GM03348 (cell line): ENCODE measurements at regions not wholly inside any gene's neighbourhood (a gene's known extent, or its start where the extent isn't known, plus 50 kb on each side); places are given as distances from the start of the nearest gene placed in this dataset.

Source experiments
- DNase-seq: peaks from one replicate; pipeline ENCODE4 v3.0.0; 2012; ENCODE audit warnings: low spot score

- DNase-seq = peak; percentile 23
Measured at GRCh38 chr3:115325539-115325938, 178.5 kb upstream of the ZBTB20 start.

- peak; percentile 40 for DNase-seq
Measured at GRCh38 chr3:115330430-115330829, 183.3 kb upstream of the ZBTB20 start.

- no peak for DNase-seq
Measured at GRCh38 chr3:115332998-115333397, 185.9 kb upstream of the ZBTB20 start.

GRCh38 chr3:115336836-115337235 is 189.7 kb upstream of the ZBTB20 start:
- no peak for DNase-seq

- DNase-seq = no peak
Measured at GRCh38 chr3:115340586-115340985, 193.5 kb upstream of the ZBTB20 start.

GRCh38 chr3:115341208-115341607 is 194.1 kb upstream of the ZBTB20 start:
- peak; percentile 68 for DNase-seq

GRCh38 chr3:115347737-115348136 is 200.6 kb upstream of the ZBTB20 start:
- DNase-seq = no peak

- DNase-seq = no peak
Measured at GRCh38 chr3:115348412-115348811, 201.3 kb upstream of the ZBTB20 start.

- DNase-seq = no peak
Measured at GRCh38 chr3:115348951-115349745, 202.1 kb upstream of the ZBTB20 start.

- DNase-seq = no peak
Measured at GRCh38 chr3:115350606-115351005, 203.5 kb upstream of the ZBTB20 start.

GRCh38 chr3:115351193-115351592 is 204.1 kb upstream of the ZBTB20 start:
- DNase-seq = no peak

- no peak for DNase-seq
Measured at GRCh38 chr3:115354010-115354409, 206.9 kb upstream of the ZBTB20 start.

GRCh38 chr3:115357456-115357855 is 210.4 kb upstream of the ZBTB20 start:
- no peak for DNase-seq

GRCh38 chr3:115359536-115359935 is 212.4 kb upstream of the ZBTB20 start:
- DNase-seq = no peak

- no peak for DNase-seq
Measured at GRCh38 chr3:115361806-115362205, 214.7 kb upstream of the ZBTB20 start.

- DNase-seq = no peak
Measured at GRCh38 chr3:115363071-115363470, 216.0 kb upstream of the ZBTB20 start.

GRCh38 chr3:115369021-115369420 is 221.9 kb upstream of the ZBTB20 start:
- DNase-seq = no peak

- no peak for DNase-seq
Measured at GRCh38 chr3:115375362-115375761, 228.3 kb upstream of the ZBTB20 start.

- no peak for DNase-seq
Measured at GRCh38 chr3:115380883-115381572, 233.9 kb upstream of the ZBTB20 start.

GRCh38 chr3:115381573-115381912 is 234.5 kb upstream of the ZBTB20 start:
- DNase-seq = no peak

GRCh38 chr3:115381931-115382330 is 234.8 kb upstream of the ZBTB20 start:
- DNase-seq = no peak

GRCh38 chr3:115384381-115384780 is 237.3 kb upstream of the ZBTB20 start:
- DNase-seq = no peak
